HUES6 (cell line): ENCODE measurements at regions not wholly inside any gene's neighbourhood (a gene's known extent, or its start where the extent isn't known, plus 50 kb on each side); places are given as distances from the start of the nearest gene placed in this dataset.

Experiments
- H3K27ac ChIP-seq: 2 replicates; pipeline ENCODE4 v1.7.0; 2013; ENCODE audit warnings: low read depth, mild to moderate bottlenecking, low read length, inconsistent platforms
- H3K27me3 ChIP-seq: 2 replicates; pipeline ENCODE4 v1.6.1; 2013; ENCODE audit warnings: low read length; ENCODE audit not compliant: control insufficient read depth, insufficient read depth
- H3K36me3 ChIP-seq: 2 replicates; pipeline ENCODE4 v1.6.1; 2013; ENCODE audit warnings: low read length; ENCODE audit not compliant: control insufficient read depth, insufficient read depth
- H3K4me1 ChIP-seq: 2 replicates; pipeline ENCODE4 v1.6.1; 2013; ENCODE audit warnings: low read length; ENCODE audit not compliant: control insufficient read depth, insufficient read depth
- H3K4me3 ChIP-seq: 2 replicates; pipeline ENCODE4 v1.5.1; 2013; ENCODE audit warnings: low read depth, low read length
- H3K9ac ChIP-seq: one replicate; pipeline ENCODE4 v1.6.1; 2013; ENCODE audit warnings: mild to moderate bottlenecking, low read length
- H3K9me3 ChIP-seq: 2 replicates; pipeline ENCODE4 v1.6.1; 2013; ENCODE audit warnings: low read depth, low read length; ENCODE audit not compliant: control insufficient read depth, insufficient read depth

GRCh38 chr3:154050216-154050615 is 71.0 kb upstream of the ARHGEF26 start:
- Histone ChIP-seq H3K27ac (no peak overlapping the region), H3K36me3 (no peaks in the 10 kb centered on the region), H3K4me1 (no peaks in the 10 kb centered on the region), H3K9me3 (no peaks in the 10 kb centered on the region), H3K27me3 (no peaks in the 10 kb centered on the region), H3K4me3 (no peak overlapping the region), H3K9ac (no peak overlapping the region)

DNA sequence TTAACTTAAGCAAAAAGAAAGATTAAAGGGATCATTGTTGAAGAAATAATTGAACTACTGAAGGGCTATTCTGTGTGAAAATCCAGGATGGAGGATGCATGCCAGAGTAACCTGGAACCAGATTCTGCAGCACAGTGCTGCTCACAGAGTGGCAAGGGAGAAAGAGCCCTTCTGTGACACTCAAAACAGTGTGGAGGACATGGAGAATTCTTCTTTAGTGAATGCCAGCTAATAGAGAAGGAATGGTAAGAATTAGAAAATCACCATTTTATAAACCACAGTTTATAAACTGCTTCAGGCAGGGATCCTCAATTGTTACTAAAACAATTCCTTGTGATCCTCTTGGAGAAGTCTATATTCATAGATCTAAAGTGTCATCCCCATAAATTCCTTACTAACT is 70.4 kb upstream of the ARHGEF26 start:
- Histone ChIP-seq H3K36me3 (no peaks in the 10 kb centered on the region), H3K9me3 (no peaks in the 10 kb centered on the region), H3K27ac (no peak overlapping the region), H3K4me3 (no peak overlapping the region), H3K9ac (no peak overlapping the region), H3K27me3 (no peaks in the 10 kb centered on the region), H3K4me1 (no peaks in the 10 kb centered on the region)

DNA sequence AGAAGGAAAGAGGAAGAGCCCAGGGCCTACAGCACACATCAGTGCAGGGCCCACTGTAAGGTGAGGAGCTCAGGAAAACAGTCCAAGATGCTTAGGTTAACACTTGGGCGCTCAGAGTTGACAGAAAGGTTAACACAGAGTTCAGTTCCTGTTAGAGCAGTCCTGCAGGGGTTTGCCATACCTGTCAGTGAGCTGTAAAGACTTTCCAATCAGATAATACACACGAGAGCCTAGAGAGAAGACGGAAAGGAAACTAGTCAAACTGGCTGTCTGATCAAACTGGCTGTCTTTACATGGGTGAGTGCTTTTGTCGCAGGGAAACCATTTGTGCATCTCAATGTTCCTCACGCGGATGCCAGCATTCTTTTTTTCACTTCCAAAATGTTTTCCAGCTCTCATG is 61.4 kb upstream of the ARHGEF26 start:
- H3K27ac ChIP-seq, result no peak overlapping the region
- no peaks in the 10 kb centered on the region for H3K9me3 ChIP-seq
- H3K4me3 ChIP-seq, result no peak overlapping the region
- H3K9ac ChIP-seq, result peak overlapping the region; percentile 16
- peaks cover 34% of the 10 kb centered on the region for H3K4me1 ChIP-seq
- H3K27me3 ChIP-seq, result no peaks in the 10 kb centered on the region
- no peaks in the 10 kb centered on the region for H3K36me3 ChIP-seq

GRCh38 chr3:154060238-154061000 is 60.8 kb upstream of the ARHGEF26 start:
- Histone ChIP-seq H3K9ac (peak overlapping the region; percentile 16), H3K9me3 (no peaks in the 10 kb centered on the region), H3K27ac (peak overlapping the region; percentile 35), H3K4me1 (peaks cover 34% of the 10 kb centered on the region), H3K4me3 (no peak overlapping the region), H3K27me3 (no peaks in the 10 kb centered on the region), H3K36me3 (no peaks in the 10 kb centered on the region)

DNA sequence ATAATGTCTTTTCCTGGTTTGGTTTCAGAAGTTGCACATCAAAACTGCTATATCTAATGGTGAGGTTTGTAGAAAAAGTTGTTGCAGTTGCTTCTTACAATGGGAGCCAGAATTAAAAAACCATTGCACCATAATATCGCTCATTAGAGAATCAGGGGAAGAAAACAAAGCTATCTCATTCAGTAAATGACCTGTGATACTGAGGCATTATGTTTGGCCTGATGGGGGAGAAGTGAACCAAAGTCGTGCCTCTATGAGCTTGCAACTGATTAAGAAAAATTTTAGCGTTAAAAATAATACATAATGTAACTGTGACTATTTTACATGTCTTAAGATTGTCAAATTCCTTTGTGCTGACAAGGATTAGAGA is 60.2 kb upstream of the ARHGEF26 start:
- H3K27me3 ChIP-seq, result no peaks in the 10 kb centered on the region
- H3K9me3 ChIP-seq, result no peaks in the 10 kb centered on the region
- peaks cover 34% of the 10 kb centered on the region for H3K4me1 ChIP-seq
- H3K9ac ChIP-seq, result no peak overlapping the region
- H3K27ac ChIP-seq, result peak overlapping the region; percentile 35
- no peak overlapping the region for H3K4me3 ChIP-seq
- no peaks in the 10 kb centered on the region for H3K36me3 ChIP-seq

DNA sequence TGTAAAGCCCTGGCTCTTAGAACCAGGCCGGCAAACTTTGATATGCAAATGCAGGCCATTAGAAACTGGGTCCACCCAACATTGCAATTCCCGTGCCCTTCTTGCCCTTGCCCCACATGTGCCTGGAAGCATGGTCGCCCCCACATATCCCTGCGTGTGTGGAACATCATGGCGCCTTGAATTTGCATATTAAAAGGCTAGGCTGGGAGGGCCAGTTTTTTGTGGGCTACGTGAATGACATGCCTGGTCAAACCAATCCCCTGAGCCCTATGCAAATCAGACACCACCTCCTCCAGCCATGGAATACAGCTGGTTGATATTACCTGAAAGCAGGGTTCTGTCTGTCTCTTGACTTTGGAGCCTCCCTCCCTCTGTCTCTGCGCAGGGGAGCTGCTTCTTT is 58.7 kb upstream of the ARHGEF26 start:
- H3K36me3 ChIP-seq, result no peaks in the 10 kb centered on the region
- peaks cover 27% of the 10 kb centered on the region for H3K4me1 ChIP-seq
- no peaks in the 10 kb centered on the region for H3K27me3 ChIP-seq
- no peak overlapping the region for H3K27ac ChIP-seq
- no peak overlapping the region for H3K4me3 ChIP-seq
- no peaks in the 10 kb centered on the region for H3K9me3 ChIP-seq
- no peak overlapping the region for H3K9ac ChIP-seq

DNA sequence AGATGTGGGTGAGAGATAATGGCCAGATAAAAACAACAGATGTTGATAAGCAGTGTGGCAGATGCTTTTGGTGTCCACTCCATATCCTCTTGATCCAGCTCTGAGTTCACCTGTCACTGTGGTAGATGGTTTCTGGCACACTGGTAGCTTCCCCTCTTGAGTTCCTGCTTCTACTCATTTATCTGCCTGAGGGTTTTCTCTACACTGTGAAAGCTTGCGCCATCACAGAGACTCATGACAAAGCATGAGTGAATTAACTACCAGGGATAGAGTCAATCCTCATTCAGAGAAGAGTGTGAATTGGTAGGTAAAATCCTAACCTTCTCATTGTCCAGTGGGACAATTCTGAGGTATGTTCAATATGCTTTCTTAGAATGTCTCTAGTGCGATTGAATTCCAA is 50.0 kb upstream of the ARHGEF26 start:
- no peaks in the 10 kb centered on the region for H3K4me1 ChIP-seq
- 0 out of 2 replicates have a peak, but pooled peaks cover 2% of the 10 kb centered on the region for H3K9me3 ChIP-seq
- no peak overlapping the region for H3K4me3 ChIP-seq
- no peaks in the 10 kb centered on the region for H3K27me3 ChIP-seq
- no peak overlapping the region for H3K27ac ChIP-seq
- no peaks in the 10 kb centered on the region for H3K36me3 ChIP-seq
- no peak overlapping the region for H3K9ac ChIP-seq
